ENCODE measurements at regions not wholly inside any gene's neighbourhood (a gene's known extent, or its start where the extent isn't known, plus 50 kb on each side); places are given as distances from the start of the nearest gene placed in this dataset.

GRCh38 chr9:80294955-80295354 lies 723.2 kb downstream of the TLE4 start:
- TF ChIP-seq CTCF (IDR thresholded peaks at IDR 0.05) (no peak), POLR2AphosphoS5 (IDR thresholded peaks at IDR 0.05) (no peak)
